ENCODE measurements at regions not wholly inside any gene's neighbourhood (a gene's known extent, or its start where the extent isn't known, plus 50 kb on each side); places are given as distances from the start of the nearest gene placed in this dataset.

DNA sequence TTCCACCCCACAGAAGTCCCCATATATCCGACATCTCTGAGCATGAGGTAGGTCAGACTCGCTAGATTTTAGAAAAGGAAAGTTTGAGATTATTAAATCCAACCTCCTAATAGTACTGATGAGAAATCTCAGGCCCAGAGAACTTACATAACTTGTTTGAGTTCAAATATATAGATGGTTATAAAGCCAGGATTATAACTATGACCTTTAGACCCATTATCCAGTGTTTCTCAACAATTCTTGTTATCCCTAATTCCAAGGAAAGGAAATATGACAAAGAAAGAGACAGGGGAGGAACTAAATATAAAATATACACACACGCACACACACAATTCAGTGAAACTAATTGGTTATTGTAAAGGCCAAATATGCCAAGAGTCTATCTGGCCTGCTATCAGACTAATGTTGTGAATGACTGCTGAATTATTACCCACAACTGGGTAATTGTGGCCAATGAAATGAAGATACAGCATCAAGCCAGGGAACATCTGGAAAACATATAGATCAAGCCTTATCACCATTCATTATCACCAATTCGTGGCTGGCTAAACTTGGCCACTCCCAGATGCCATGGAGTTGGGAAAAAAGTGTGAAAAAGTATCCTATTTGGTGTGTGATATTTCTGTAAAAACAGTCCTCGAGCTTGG is 248.4 kb downstream of the PRELID2 start:
- TF ChIP-seq EZH2 (IDR thresholded peaks at IDR 0.05) (no peak), POLR2AphosphoS5 (IDR thresholded peaks at IDR 0.05; ENCODE audit: borderline replicate concordance, low read depth, low read length) (no peak), FOXP2 (optimal IDR thresholded peaks at IDR 0.05; ENCODE audit: control extremely low read depth, extremely low read length, insufficient read depth) (no peak)

Data from SK-N-MC (cell line).